GM15510 (cell line): ENCODE measurements at regions not wholly inside any gene's neighbourhood (a gene's known extent, or its start where the extent isn't known, plus 50 kb on each side); places are given as distances from the start of the nearest gene placed in this dataset.

ENCODE experiments used
- POLR2A ChIP-seq: IDR thresholded peaks from 3 replicates; pipeline ENCODE4 v1.6.1; 2011; ENCODE audit warnings: borderline replicate concordance; ENCODE audit not compliant: insufficient read length; ENCODE audit errors: extremely low read depth

GRCh38 chr3:178334239-178334638 is 202.0 kb upstream of the KCNMB2 start:
- no peak for TF ChIP-seq POLR2A

- TF ChIP-seq POLR2A, result no peak
Measured at GRCh38 chr3:178336336-178336735, 199.9 kb upstream of the KCNMB2 start.

GRCh38 chr3:178340506-178340905 is 195.7 kb upstream of the KCNMB2 start:
- no peak for TF ChIP-seq POLR2A

GRCh38 chr3:178341636-178342035 is 194.6 kb upstream of the KCNMB2 start:
- no peak for TF ChIP-seq POLR2A

- TF ChIP-seq POLR2A, result no peak
Measured at GRCh38 chr3:178342111-178342510, 194.1 kb upstream of the KCNMB2 start.

GRCh38 chr3:178343433-178344038 is 192.7 kb upstream of the KCNMB2 start:
- TF ChIP-seq POLR2A, result no peak

- TF ChIP-seq POLR2A, result no peak
Measured at GRCh38 chr3:178345944-178346343, 190.3 kb upstream of the KCNMB2 start.

- TF ChIP-seq POLR2A, result no peak
Measured at GRCh38 chr3:178350763-178351162, 185.5 kb upstream of the KCNMB2 start.

- no peak for TF ChIP-seq POLR2A
Measured at GRCh38 chr3:178352326-178353005, 183.8 kb upstream of the KCNMB2 start.

GRCh38 chr3:178353006-178353694 is 183.1 kb upstream of the KCNMB2 start:
- no peak for TF ChIP-seq POLR2A

GRCh38 chr3:178359728-178360127 is 176.5 kb upstream of the KCNMB2 start:
- TF ChIP-seq POLR2A, result no peak

GRCh38 chr3:178367817-178368617 is 168.2 kb upstream of the KCNMB2 start:
- TF ChIP-seq POLR2A, result no peak

- TF ChIP-seq POLR2A, result no peak
Measured at GRCh38 chr3:178369006-178369405, 167.2 kb upstream of the KCNMB2 start.

GRCh38 chr3:178369811-178370210 is 166.4 kb upstream of the KCNMB2 start:
- no peak for TF ChIP-seq POLR2A

GRCh38 chr3:178370387-178370786 is 165.8 kb upstream of the KCNMB2 start:
- no peak for TF ChIP-seq POLR2A
